NCI-H446 (cell line): ENCODE measurements at regions not wholly inside any gene's neighbourhood (a gene's known extent, or its start where the extent isn't known, plus 50 kb on each side); places are given as distances from the start of the nearest gene placed in this dataset.
A peak's percentile ranks its signal among the peaks of the same experiment; 100 is the strongest.

Experiments used
- DNase-seq, 2 experiments: peaks; one replicate each; lab custom pipeline; 2025; lab: John Stamatoyannopoulos, UW

DNA sequence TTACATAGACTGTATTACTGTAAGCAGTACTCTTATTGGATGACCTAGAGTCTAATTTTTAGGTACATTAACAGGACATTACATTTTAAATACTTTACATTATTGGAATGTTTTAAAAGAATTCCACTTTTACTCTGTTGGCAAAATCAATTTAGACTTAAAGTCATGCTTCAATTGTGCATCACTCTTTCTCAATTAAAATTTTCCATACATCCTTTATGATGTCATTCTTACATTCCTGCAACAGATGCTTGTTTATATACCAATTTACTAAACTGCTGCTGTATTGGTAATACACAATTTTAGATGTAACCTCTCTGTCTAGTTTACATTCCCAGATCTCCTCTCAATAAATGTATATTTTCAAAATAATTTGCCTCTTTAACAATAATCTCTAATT lies 440.1 kb downstream of the ZEB2 start:
- DNase-seq: no peak

- no peak for DNase-seq
These were observed 440.9 kb downstream of the ZEB2 start for GRCh38 chr2:144078802-144079724.

GRCh38 chr2:144078106-144078505 lies 441.8 kb downstream of the ZEB2 start:
- peak in 1 of 2 experiments; percentile 15 for DNase-seq

DNA sequence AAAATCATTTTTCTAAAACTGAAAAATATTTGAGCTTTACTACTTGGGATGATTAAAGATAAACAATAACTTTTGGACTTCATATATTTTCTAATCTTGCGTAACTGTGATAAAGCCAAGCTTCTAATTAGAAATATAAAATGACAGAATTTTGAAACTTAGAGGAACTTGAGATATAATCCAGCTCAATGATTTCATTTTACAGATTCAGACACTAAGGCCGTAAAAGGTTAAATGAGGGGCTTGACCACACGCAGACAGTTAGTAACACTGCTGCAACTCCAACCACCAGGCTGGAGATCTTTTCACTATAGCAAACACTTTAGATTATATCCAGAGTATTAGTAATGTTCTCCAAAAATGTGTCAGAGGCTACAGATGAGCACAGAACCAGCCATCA lies 445.5 kb downstream of the ZEB2 start:
- DNase-seq: no peak

- peak; percentile 42 to 86 for DNase-seq
These were observed 448.5 kb downstream of the ZEB2 start for GRCh38 chr2:144071461-144071860.

- no peak for DNase-seq
These were observed 452.4 kb downstream of the ZEB2 start for GRCh38 chr2:144067506-144067905.

- no peak for DNase-seq
These were observed 456.3 kb downstream of the ZEB2 start for GRCh38 chr2:144063602-144064001.

GRCh38 chr2:144054911-144055310 lies 465.0 kb downstream of the ZEB2 start:
- DNase-seq: no peak

DNA sequence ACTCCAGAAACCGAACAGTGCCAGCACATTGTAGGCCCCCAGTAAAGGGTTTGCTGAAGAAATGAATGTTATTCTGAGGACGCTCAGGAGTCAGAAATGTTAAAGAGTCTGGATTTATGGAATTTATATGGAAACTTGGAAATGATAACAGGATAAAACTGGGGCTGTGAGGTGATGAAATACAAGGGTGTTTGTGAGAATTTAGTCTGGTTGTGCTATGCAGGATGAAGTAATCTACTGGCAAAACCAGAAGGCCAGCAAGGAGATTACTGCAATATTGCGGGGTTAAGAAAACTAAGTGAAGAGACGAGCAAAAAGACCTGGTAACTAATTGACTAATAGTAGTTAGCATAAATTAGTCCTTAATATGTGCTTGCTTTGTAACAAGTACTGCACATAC lies 467.8 kb downstream of the ZEB2 start:
- no peak for DNase-seq

DNA sequence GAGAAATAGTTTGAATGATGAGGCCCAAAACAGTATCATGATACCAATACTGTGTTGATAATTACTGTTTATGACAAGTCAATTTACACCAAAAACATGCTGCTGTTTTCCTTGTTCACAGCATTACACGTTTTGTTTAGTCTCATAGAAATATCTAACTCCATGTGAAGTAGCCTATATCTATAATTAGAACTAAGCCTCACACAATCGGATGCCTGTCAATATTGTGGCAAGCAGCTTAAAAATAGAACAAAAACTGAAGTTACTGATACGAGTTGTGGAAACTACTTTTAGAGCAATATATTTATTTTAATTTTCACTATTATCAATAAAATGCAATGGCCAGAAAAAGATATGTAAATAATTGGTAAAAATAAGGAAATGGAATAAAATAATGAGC lies 470.8 kb downstream of the ZEB2 start:
- DNase-seq: no peak

DNA sequence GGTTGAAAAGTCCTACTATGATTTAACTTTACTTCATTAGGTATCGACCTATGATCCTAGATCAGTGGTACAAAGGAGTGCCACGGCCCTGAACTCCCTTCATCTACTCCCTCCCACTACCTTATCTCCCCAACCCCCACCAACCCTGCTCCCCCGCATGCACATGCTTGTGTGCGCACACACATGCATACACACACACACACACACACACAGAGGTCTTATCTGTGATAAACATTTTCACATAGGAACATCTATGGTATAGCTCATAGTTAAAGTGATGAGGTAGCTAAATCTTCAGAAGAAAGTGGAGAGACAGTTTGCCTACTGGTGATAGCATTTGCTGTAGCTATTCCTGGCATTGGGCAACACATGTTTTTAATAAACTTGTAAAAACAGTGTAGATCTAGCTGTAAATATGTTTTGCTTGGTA lies 471.3 kb downstream of the ZEB2 start:
- no peak for DNase-seq

GRCh38 chr2:144042751-144043150 lies 477.2 kb downstream of the ZEB2 start:
- DNase-seq: no peak

GRCh38 chr2:144041612-144042011 lies 478.3 kb downstream of the ZEB2 start:
- DNase-seq: no peak

- no peak for DNase-seq
These were observed 479.1 kb downstream of the ZEB2 start for GRCh38 chr2:144040834-144041233.

DNA sequence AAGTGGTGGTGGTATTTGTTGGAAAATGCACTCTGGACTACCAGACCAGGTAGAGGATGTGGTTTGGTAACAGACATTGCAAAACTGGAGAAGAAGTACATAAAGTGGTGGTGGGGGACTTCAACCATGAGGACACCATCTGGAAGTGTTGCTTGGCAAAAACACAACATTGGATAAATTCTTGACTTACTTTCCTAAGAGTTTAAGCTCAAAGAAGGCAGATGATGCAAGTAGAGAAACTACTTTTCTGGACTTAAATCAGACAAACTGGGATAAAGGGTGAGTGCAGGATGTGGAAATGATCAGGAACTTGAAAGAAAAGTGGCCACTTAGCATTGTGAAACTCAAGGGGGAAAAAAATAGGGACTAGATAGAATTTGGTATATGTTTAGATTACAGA lies 487.4 kb downstream of the ZEB2 start:
- DNase-seq: peak in 1 of 2 experiments; percentile 46

- DNase-seq: peak in 1 of 2 experiments; percentile 61
These were observed 489.1 kb downstream of the ZEB2 start for GRCh38 chr2:144030791-144031190.

- DNase-seq: no peak
These were observed 492.3 kb downstream of the ZEB2 start for GRCh38 chr2:144027593-144027992.

DNA sequence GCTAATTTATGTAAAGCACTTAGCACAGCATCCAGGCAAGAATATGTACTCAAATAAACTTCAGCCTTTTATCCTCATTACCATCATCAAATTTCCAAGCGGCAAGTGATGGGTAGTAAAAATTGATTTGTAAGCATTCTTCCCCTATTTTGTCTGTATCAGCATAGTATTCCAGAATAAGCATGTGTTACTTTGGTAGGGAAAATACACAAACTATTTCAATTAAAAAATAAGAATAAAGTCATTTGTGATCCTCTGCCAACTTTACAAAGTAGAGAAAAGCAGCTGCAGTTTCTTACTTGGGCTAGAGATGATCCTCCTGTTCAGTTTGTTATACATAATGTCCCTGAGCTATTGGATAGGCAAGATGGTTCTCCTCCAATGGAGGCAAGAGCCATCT lies 493.2 kb downstream of the ZEB2 start:
- no peak for DNase-seq

- DNase-seq: no peak
These were observed 499.9 kb downstream of the ZEB2 start for GRCh38 chr2:144020047-144020446.

DNA sequence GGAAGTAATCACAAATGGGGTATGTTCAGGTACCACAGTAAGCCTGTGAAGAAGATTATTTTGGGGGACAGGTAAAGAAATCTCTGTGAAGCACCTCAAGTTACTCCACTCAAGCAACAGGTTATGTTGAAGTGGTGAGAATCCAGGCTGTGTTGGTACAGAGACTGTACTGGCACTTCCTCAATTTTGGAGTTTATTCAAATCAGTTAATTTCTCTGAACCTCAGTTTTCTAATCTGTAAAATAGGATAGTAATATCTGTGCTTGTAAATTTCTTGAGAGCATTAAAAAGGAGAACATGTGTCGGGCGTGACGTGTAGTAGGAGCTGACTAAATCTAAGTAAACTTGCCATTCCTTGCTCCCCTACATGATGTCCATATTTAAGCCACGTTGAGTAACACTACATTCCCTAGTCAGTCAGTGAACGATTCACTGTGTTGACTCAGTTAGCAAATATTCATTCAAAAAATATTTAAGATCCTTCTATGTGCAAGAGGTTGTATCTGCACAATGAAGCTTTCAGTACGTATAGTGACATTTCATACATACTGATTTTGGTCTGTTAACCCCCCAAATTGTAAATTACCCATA lies 504.2 kb downstream of the ZEB2 start:
- DNase-seq: no peak

DNA sequence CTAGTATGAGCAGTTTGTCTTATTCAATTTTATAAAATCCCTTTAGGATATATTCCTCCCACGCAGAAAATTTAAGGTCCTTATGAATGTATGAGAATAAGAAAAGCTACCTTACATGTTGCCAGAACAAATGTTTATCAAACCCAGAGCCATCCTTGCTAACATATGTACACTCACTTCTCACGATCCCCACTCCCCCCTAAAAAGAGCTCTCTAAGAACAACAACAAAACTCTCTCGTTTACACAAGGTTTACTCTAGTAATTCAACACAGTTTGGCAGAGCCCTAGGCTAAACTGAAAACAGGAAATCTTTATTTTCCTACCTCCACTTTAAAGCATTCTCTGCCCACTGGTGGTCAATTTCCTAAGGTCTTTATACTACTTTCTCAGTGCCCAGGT lies 504.9 kb downstream of the ZEB2 start:
- no peak for DNase-seq

GRCh38 chr2:144014103-144014502 lies 505.8 kb downstream of the ZEB2 start:
- no peak for DNase-seq

- DNase-seq: no peak
These were observed 507.6 kb downstream of the ZEB2 start for GRCh38 chr2:144012304-144012703.
